Esophagus squamous epithelium (tissue), 4 donors: ENCODE measurements at regions not wholly inside any gene's neighbourhood (a gene's known extent, or its start where the extent isn't known, plus 50 kb on each side); places are given as distances from the start of the nearest gene placed in this dataset.

Source experiments
- POLR2A ChIP-seq, 4 donors: fragments of 450-650 bp; IDR thresholded peaks; one replicate each; pipeline ENCODE4 v1.6.1; 2017; ENCODE audit warnings: antibody characterized with exemption in 4 of 4, mild to moderate bottlenecking in 4 of 4, moderate library complexity in 3 of 4
- TF ChIP-seq, protein P1 (sequence below), 6 experiments: fragments of 450-650 bp in 4 of 6; fragments of 200-600 bp in 2 of 6; sonication (generic) in 2 of 6; IDR thresholded peaks; one replicate each; pipeline ENCODE4 v1.5.1; 2016 to 2019; ENCODE audit warnings: antibody characterized with exemption in 6 of 6, mild to moderate bottlenecking in 4 of 6, moderate library complexity in 4 of 6

DNA sequence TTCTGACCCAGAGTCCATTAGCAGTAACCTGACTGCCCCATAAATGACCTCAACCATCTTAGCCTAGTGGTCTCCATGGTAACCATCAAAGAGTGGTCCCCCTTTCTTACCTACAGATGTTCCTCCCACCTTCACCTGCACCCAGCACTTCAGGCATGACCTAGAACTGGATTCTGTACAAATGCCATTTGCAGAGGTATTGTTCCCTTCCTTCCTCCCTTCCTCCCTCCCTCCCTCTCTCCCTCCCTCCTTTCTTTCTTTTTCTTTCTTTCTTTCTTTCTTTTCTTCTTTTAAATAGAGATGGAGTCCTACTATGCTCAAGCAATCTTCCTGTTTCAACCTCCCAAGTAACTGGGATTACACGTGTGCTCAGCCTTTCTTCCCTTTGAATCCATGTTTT lies 114.6 kb upstream of the SLC1A4 start:
- no peak for TF ChIP-seq POLR2A (IDR thresholded peaks at IDR 0.05)
- TF ChIP-seq, protein P1, sequence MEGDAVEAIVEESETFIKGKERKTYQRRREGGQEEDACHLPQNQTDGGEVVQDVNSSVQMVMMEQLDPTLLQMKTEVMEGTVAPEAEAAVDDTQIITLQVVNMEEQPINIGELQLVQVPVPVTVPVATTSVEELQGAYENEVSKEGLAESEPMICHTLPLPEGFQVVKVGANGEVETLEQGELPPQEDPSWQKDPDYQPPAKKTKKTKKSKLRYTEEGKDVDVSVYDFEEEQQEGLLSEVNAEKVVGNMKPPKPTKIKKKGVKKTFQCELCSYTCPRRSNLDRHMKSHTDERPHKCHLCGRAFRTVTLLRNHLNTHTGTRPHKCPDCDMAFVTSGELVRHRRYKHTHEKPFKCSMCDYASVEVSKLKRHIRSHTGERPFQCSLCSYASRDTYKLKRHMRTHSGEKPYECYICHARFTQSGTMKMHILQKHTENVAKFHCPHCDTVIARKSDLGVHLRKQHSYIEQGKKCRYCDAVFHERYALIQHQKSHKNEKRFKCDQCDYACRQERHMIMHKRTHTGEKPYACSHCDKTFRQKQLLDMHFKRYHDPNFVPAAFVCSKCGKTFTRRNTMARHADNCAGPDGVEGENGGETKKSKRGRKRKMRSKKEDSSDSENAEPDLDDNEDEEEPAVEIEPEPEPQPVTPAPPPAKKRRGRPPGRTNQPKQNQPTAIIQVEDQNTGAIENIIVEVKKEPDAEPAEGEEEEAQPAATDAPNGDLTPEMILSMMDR (IDR thresholded peaks at IDR 0.05) = no peak
